Upper lobe of left lung (tissue), 4 donors: ENCODE measurements at regions not wholly inside any gene's neighbourhood (a gene's known extent, or its start where the extent isn't known, plus 50 kb on each side); places are given as distances from the start of the nearest gene placed in this dataset.

Experiments used
- EP300 ChIP-seq, 4 donors: sonication (generic); formaldehyde crosslinking; IDR thresholded peaks; one replicate each; pipeline ENCODE4 v1.5.1; 2017; ENCODE audit warnings: antibody characterized with exemption in 4 of 4, control low read depth in 2 of 4
- POLR2A ChIP-seq, 4 donors: fragments of 450-650 bp; IDR thresholded peaks; one replicate each; pipeline ENCODE4 v1.5.1; 2016 to 2017; ENCODE audit warnings: antibody characterized with exemption in 4 of 4, mild to moderate bottlenecking in 2 of 4
- POLR2AphosphoS5 ChIP-seq, 2 donors: sonication (generic); formaldehyde crosslinking; IDR thresholded peaks; one replicate each; pipeline ENCODE4 v1.5.1; 2017; ENCODE audit warnings: antibody characterized with exemption in 2 of 2
- TF ChIP-seq, protein P1 (sequence below), 6 experiments: fragments of 450-650 bp in 4 of 6; fragments of 200-600 bp in 2 of 6; sonication (generic) in 2 of 6; IDR thresholded peaks; one replicate each; pipeline ENCODE4 v1.5.1; 2016 to 2019; ENCODE audit warnings: antibody characterized with exemption in 6 of 6

DNA sequence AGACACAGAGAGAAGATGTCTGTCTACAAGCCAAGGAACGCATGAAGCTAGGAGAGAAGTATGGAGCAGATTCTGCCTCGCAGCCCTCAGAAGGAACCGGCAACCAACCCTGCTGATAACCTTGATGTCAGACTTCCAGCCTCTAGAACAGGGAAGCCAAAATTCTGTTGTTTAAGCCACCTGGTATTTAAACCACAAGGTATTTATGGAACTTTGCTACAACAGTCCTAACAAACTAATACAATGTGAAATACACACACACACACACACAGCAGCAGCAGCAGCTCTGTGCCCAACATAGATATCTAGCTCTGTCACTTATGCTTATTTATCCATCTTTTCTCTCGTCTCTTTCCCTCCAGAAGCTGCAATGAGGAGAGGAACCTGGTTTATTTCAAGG lies 400.0 kb downstream of the ETS1 start:
- TF ChIP-seq, protein P1, sequence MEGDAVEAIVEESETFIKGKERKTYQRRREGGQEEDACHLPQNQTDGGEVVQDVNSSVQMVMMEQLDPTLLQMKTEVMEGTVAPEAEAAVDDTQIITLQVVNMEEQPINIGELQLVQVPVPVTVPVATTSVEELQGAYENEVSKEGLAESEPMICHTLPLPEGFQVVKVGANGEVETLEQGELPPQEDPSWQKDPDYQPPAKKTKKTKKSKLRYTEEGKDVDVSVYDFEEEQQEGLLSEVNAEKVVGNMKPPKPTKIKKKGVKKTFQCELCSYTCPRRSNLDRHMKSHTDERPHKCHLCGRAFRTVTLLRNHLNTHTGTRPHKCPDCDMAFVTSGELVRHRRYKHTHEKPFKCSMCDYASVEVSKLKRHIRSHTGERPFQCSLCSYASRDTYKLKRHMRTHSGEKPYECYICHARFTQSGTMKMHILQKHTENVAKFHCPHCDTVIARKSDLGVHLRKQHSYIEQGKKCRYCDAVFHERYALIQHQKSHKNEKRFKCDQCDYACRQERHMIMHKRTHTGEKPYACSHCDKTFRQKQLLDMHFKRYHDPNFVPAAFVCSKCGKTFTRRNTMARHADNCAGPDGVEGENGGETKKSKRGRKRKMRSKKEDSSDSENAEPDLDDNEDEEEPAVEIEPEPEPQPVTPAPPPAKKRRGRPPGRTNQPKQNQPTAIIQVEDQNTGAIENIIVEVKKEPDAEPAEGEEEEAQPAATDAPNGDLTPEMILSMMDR (IDR thresholded peaks at IDR 0.05): no peak
- TF ChIP-seq POLR2A (IDR thresholded peaks at IDR 0.05): no peak
- TF ChIP-seq EP300 (IDR thresholded peaks at IDR 0.05): no peak
- no peak for TF ChIP-seq POLR2AphosphoS5 (IDR thresholded peaks at IDR 0.05)
